OCI-LY1 (cell line): ENCODE measurements at regions not wholly inside any gene's neighbourhood (a gene's known extent, or its start where the extent isn't known, plus 50 kb on each side); places are given as distances from the start of the nearest gene placed in this dataset.

ENCODE experiments used
- H2AFZ ChIP-seq: fragments of 200-600 bp; sonication (generic), shearing (Covaris generic); 2 replicates; pipeline ENCODE4 v1.6.0; 2014; ENCODE audit warnings: antibody characterized with exemption, mild to moderate bottlenecking, low read length
- H3F3A ChIP-seq: fragments of 200-600 bp; sonication (generic), shearing (Covaris generic); 2 replicates; pipeline ENCODE4 v1.6.0; 2014; ENCODE audit warnings: mild to moderate bottlenecking, antibody characterized with exemption, low read length, moderate library complexity; ENCODE audit not compliant: insufficient read depth
- H3K27ac ChIP-seq: fragments of 200-600 bp; sonication (generic); 2 replicates; pipeline ENCODE4 v1.5.1; 2014; ENCODE audit warnings: low read length, mixed run types, mild to moderate bottlenecking, low read depth; ENCODE audit not compliant: poor library complexity, severe bottlenecking
- H3K27me3 ChIP-seq: fragments of 200-600 bp; sonication (generic); 2 replicates; pipeline ENCODE4 v1.6.0; 2014; ENCODE audit warnings: antibody characterized with exemption, mild to moderate bottlenecking, low read length, moderate library complexity; ENCODE audit not compliant: insufficient read depth
- H3K36me3 ChIP-seq: fragments of 200-600 bp; sonication (generic); 2 replicates; pipeline ENCODE4 v1.6.1; 2014; ENCODE audit warnings: mild to moderate bottlenecking, antibody characterized with exemption, low read length, moderate library complexity, mixed read lengths; ENCODE audit not compliant: insufficient read depth
- H3K4me1 ChIP-seq: fragments of 200-600 bp; sonication (generic); 2 replicates; pipeline ENCODE4 v1.5.1; 2014; ENCODE audit warnings: mild to moderate bottlenecking, low read length, moderate library complexity; ENCODE audit not compliant: insufficient read depth, severe bottlenecking
- H3K4me2 ChIP-seq: fragments of 200-600 bp; sonication (generic), shearing (Covaris generic); 2 replicates; pipeline ENCODE4 v1.6.1; 2014; ENCODE audit warnings: low read length
- H3K4me3 ChIP-seq: fragments of 200-600 bp; sonication (generic); 2 replicates; pipeline ENCODE4 v1.5.1; 2014; ENCODE audit warnings: low read length, low read depth, mild to moderate bottlenecking, mixed read lengths; ENCODE audit not compliant: poor library complexity, severe bottlenecking
- H3K79me2 ChIP-seq: fragments of 200-600 bp; shearing (Covaris generic); 2 replicates; pipeline ENCODE4 v1.6.1; 2016; ENCODE audit warnings: mixed run types, low read length, mixed read lengths; ENCODE audit not compliant: insufficient read depth
- H3K9ac ChIP-seq: fragments of 200-600 bp; sonication (generic), shearing (Covaris generic); 2 replicates; pipeline ENCODE4 v1.6.1; 2014; ENCODE audit warnings: mild to moderate bottlenecking, low read length, mixed read lengths
- H3K9me2 ChIP-seq: fragments of 200-600 bp; sonication (generic), shearing (Covaris generic); 2 replicates; pipeline ENCODE4 v1.6.1; 2014; ENCODE audit warnings: low read depth, mild to moderate bottlenecking, low read length, mixed read lengths
- H3K9me3 ChIP-seq: fragments of 200-600 bp; shearing (Covaris generic); 2 replicates; pipeline ENCODE4 v1.6.1; 2014; ENCODE audit warnings: low read length, mixed read lengths
- H4K20me1 ChIP-seq: fragments of 200-600 bp; sonication (generic), shearing (Covaris generic); 2 replicates; pipeline ENCODE4 v1.6.0; 2016; ENCODE audit warnings: mild to moderate bottlenecking, low read length; ENCODE audit not compliant: insufficient read depth
- CTCF ChIP-seq: fragments of 200-600 bp; sonication (generic), shearing (Covaris generic); IDR thresholded peaks from 2 replicates; pipeline ENCODE4 v1.5.1; 2017; ENCODE audit warnings: mild to moderate bottlenecking, antibody characterized with exemption, low read length, moderate library complexity, mixed read lengths
- EZH2 ChIP-seq: fragments of 200-600 bp; sonication (generic), shearing (Covaris generic); IDR thresholded peaks from 2 replicates; pipeline ENCODE4 v1.8.0; 2017; ENCODE audit warnings: borderline replicate concordance, mixed run types, mild to moderate bottlenecking, antibody characterized with exemption, low read length, moderate library complexity, mixed read lengths

- no peak for TF ChIP-seq EZH2
- no peak for TF ChIP-seq CTCF
- no peak overlapping the region for H2AFZ ChIP-seq
- H3K27me3 ChIP-seq: no peaks in the 10 kb centered on the region
Observed at GRCh38 chr4:166432842-166433241, 559.8 kb downstream of the TLL1 start.

GRCh38 chr4:166435449-166435848, 562.4 kb downstream of the TLL1 start:
- Histone ChIP-seq H3K4me1 (no peaks in the 10 kb centered on the region), H3K79me2 (no peaks in the 10 kb centered on the region), H3F3A (no peaks in the 10 kb centered on the region), H3K4me2 (no peak overlapping the region), H3K9ac (no peak overlapping the region), H3K9me3 (no peaks in the 10 kb centered on the region), H3K27me3 (no peaks in the 10 kb centered on the region), H3K9me2 (no peaks in the 10 kb centered on the region), H4K20me1 (no peaks in the 10 kb centered on the region), H3K36me3 (no peaks in the 10 kb centered on the region), H3K4me3 (no peak overlapping the region), H2AFZ (no peak overlapping the region), H3K27ac (no peak overlapping the region)
- TF ChIP-seq CTCF (no peak), EZH2 (no peak)

More at GRCh38 chr4:166432842-166433241, 559.8 kb downstream of the TLL1 start:
- Histone ChIP-seq H3K9me2 (no peaks in the 10 kb centered on the region), H3K4me1 (no peaks in the 10 kb centered on the region), H3K4me2 (no peak overlapping the region), H4K20me1 (no peaks in the 10 kb centered on the region), H3F3A (no peaks in the 10 kb centered on the region), H3K9me3 (no peaks in the 10 kb centered on the region), H3K27ac (no peak overlapping the region), H3K9ac (no peak overlapping the region), H3K36me3 (no peaks in the 10 kb centered on the region), H3K4me3 (no peak overlapping the region), H3K79me2 (no peaks in the 10 kb centered on the region)

GRCh38 chr4:166458756-166459155, 585.7 kb downstream of the TLL1 start:
- Histone ChIP-seq H2AFZ (no peak overlapping the region), H3K9me2 (no peaks in the 10 kb centered on the region), H3K27ac (no peak overlapping the region), H3K27me3 (no peaks in the 10 kb centered on the region), H3F3A (no peaks in the 10 kb centered on the region), H3K9me3 (no peaks in the 10 kb centered on the region), H3K4me2 (no peak overlapping the region), H3K4me1 (peaks cover 5% of the 10 kb centered on the region), H3K9ac (no peak overlapping the region), H3K4me3 (no peak overlapping the region), H3K36me3 (no peaks in the 10 kb centered on the region), H3K79me2 (no peaks in the 10 kb centered on the region), H4K20me1 (no peaks in the 10 kb centered on the region)
- TF ChIP-seq EZH2 (no peak), CTCF (no peak)
